RCC 7860 (cell line): ENCODE measurements at regions not wholly inside any gene's neighbourhood (a gene's known extent, or its start where the extent isn't known, plus 50 kb on each side); places are given as distances from the start of the nearest gene placed in this dataset.

Source experiments
- DNase-seq: peaks from one replicate; pipeline ENCODE4 v3.0.0-alpha.2; 2015; ENCODE audit warnings: low spot score
- FAIRE-seq: peaks from 2 replicates; lab custom pipeline; 2012; peaks lifted over from hg19 to GRCh38; lab: Jason Lieb, UNC

- no peak for DNase-seq
- no peak for FAIRE-seq
Observed at GRCh38 chr3:68062926-68063325, 408.5 kb upstream of the SUCLG2 start.

GRCh38 chr3:68060910-68061309, 406.5 kb upstream of the SUCLG2 start:
- no peak for FAIRE-seq
- no peak for DNase-seq

GRCh38 chr3:68060191-68060590, 405.8 kb upstream of the SUCLG2 start:
- DNase-seq (no peak), FAIRE-seq (no peak)

- peak; percentile 11 for FAIRE-seq
Observed at GRCh38 chr3:68059628-68060152, 405.3 kb upstream of the SUCLG2 start.

GRCh38 chr3:68057637-68058320, 403.4 kb upstream of the SUCLG2 start:
- no peak for FAIRE-seq
- DNase-seq = no peak

More at GRCh38 chr3:68059628-68060152, 405.3 kb upstream of the SUCLG2 start:
- peak; percentile 11 for DNase-seq

GRCh38 chr3:68056556-68056955, 402.1 kb upstream of the SUCLG2 start:
- DNase-seq = no peak
- FAIRE-seq = no peak

GRCh38 chr3:68055215-68055614, 400.8 kb upstream of the SUCLG2 start:
- FAIRE-seq = no peak
- DNase-seq = no peak

GRCh38 chr3:68049776-68050175, 395.4 kb upstream of the SUCLG2 start:
- FAIRE-seq = no peak
- no peak for DNase-seq

GRCh38 chr3:68045976-68046375, 391.6 kb upstream of the SUCLG2 start:
- FAIRE-seq (no peak), DNase-seq (no peak)

GRCh38 chr3:68033867-68034266, 379.5 kb upstream of the SUCLG2 start:
- FAIRE-seq = no peak

GRCh38 chr3:68032209-68032608, 377.8 kb upstream of the SUCLG2 start:
- DNase-seq (no peak), FAIRE-seq (no peak)

More at GRCh38 chr3:68033867-68034266, 379.5 kb upstream of the SUCLG2 start:
- DNase-seq = no peak

GRCh38 chr3:68025189-68025588, 370.8 kb upstream of the SUCLG2 start:
- no peak for DNase-seq
- FAIRE-seq = no peak

GRCh38 chr3:68019876-68020275, 365.5 kb upstream of the SUCLG2 start:
- FAIRE-seq = no peak

GRCh38 chr3:68018275-68018674, 363.9 kb upstream of the SUCLG2 start:
- DNase-seq (no peak), FAIRE-seq (no peak)

More at GRCh38 chr3:68019876-68020275, 365.5 kb upstream of the SUCLG2 start:
- no peak for DNase-seq

- DNase-seq (no peak), FAIRE-seq (no peak)
Observed at GRCh38 chr3:68017069-68017468, 362.7 kb upstream of the SUCLG2 start.

- FAIRE-seq = no peak
Observed at GRCh38 chr3:68009900-68010299, 355.5 kb upstream of the SUCLG2 start.

GRCh38 chr3:68007621-68008226, 353.3 kb upstream of the SUCLG2 start:
- no peak for DNase-seq
- no peak for FAIRE-seq

More at GRCh38 chr3:68009900-68010299, 355.5 kb upstream of the SUCLG2 start:
- no peak for DNase-seq

GRCh38 chr3:68006646-68007045, 352.2 kb upstream of the SUCLG2 start:
- FAIRE-seq (no peak), DNase-seq (no peak)

- DNase-seq = no peak
- FAIRE-seq = no peak
Observed at GRCh38 chr3:68004091-68004490, 349.7 kb upstream of the SUCLG2 start.

- DNase-seq (no peak), FAIRE-seq (no peak)
Observed at GRCh38 chr3:67998281-67998680, 343.9 kb upstream of the SUCLG2 start.

GRCh38 chr3:67995206-67995605, 340.8 kb upstream of the SUCLG2 start:
- FAIRE-seq = no peak
- no peak for DNase-seq

GRCh38 chr3:67986706-67987105, 332.3 kb upstream of the SUCLG2 start:
- DNase-seq (no peak), FAIRE-seq (no peak)
